Ovary (tissue), 7 donors: ENCODE measurements at regions not wholly inside any gene's neighbourhood (a gene's known extent, or its start where the extent isn't known, plus 50 kb on each side); places are given as distances from the start of the nearest gene placed in this dataset.

Experiments used
- DNase-seq, 5 donors: peaks; one replicate each; pipeline ENCODE4 v3.0.0-alpha.2; 2019 to 2020
- H3K27ac ChIP-seq, 2 donors: fragments of 200-600 bp; one replicate each; pipeline versions ENCODE4 v1.5.1 to v1.8.0; 2019 to 2022
- H3K27me3 ChIP-seq: fragments of 200-600 bp; one replicate; pipeline ENCODE4 v1.8.0; 2022
- H3K36me3 ChIP-seq: fragments of 200-600 bp; sonication (generic); one replicate; pipeline ENCODE4 v1.5.1; 2019
- H3K4me1 ChIP-seq: one replicate; pipeline ENCODE4 v1.8.1; 2013; ENCODE audit warnings: mild to moderate bottlenecking, moderate library complexity; ENCODE audit not compliant: insufficient read depth
- H3K4me3 ChIP-seq: fragments of 200-600 bp; sonication (generic); one replicate; pipeline ENCODE4 v1.5.1; 2017
- H3K9me3 ChIP-seq, 2 donors: fragments of 200-600 bp in 1 of 2; sonication (generic) in 1 of 2; one replicate each; pipeline versions ENCODE4 v1.5.1 to v1.8.1; 2013 to 2019; ENCODE audit warnings: mild to moderate bottlenecking in 1 of 2, moderate library complexity in 1 of 2
- CTCF ChIP-seq, 3 donors: fragments of 450-650 bp in 2 of 3; fragments of 200-600 bp in 1 of 3; IDR thresholded peaks; one replicate each; pipeline versions ENCODE4 v1.5.1 to v1.8.0; 2016 to 2022; ENCODE audit warnings: antibody characterized with exemption in 3 of 3, mild to moderate bottlenecking in 1 of 3
- EP300 ChIP-seq: sonication (generic); formaldehyde crosslinking; IDR thresholded peaks from one replicate; pipeline ENCODE4 v1.6.1; 2017; ENCODE audit warnings: antibody characterized with exemption
- POLR2A ChIP-seq: fragments of 450-650 bp; IDR thresholded peaks from one replicate; pipeline ENCODE4 v1.6.1; 2017; ENCODE audit warnings: antibody characterized with exemption, mild to moderate bottlenecking, moderate library complexity
- WGBS, 3 donors: extraction: QIAGEN DNeasy Blood & Tissue Kit in 1 of 3; methylation state at CpG; one replicate each; pipeline versions ENCODE4 v1.1.5 to v1.1.7; 2013 to 2017; 5-methylcytosine and 5-hydroxymethylcytosine counted together
- intact Hi-C, 4 donors: fragments of 100-400 bp; cut with DNase I; formaldehyde crosslinking; loops; one replicate each; pipeline versions ENCODE4 v1.11.0 to v1.15.1; 2022 to 2023
- donor health status: DM: no; HTN: no; CAD: no; lungs with moderate emphysema.
- donor health status: DM: no; HTN: no; CAD: no.
- donor health status: Bipolar disorder and iron deficiency.
- donor health status: DM: no; HTN: no; CAD: no.
- donor health status: DM: yes; HTN: yes; CAD: no.

GRCh38 chrX:137998619-137999018 lies 432.7 kb downstream of the ZIC3 start:
- DNase-seq, result no peak
- H3K4me3 ChIP-seq, result no peak overlapping the region
- H3K9me3 ChIP-seq, result no peaks in the 10 kb centered on the region
- 25 to 57% (median 41%) methylated on average over 1 of the region's 1 CpG for WGBS, 3 donors
- H3K27ac ChIP-seq, result no peak overlapping the region
- TF ChIP-seq POLR2A, result no peak
- TF ChIP-seq CTCF (IDR thresholded peaks at IDR 0.05), result no peak
- TF ChIP-seq EP300, result no peak
- H3K4me1 ChIP-seq, result no peaks in the 10 kb centered on the region
- intact Hi-C loops, result loop anchor here in 1 of 4 donors (5.0 kb wide), 1 partner anchor 121 kb away; no protein-coding TSS in a partner anchor
- no peaks in the 10 kb centered on the region for H3K27me3 ChIP-seq
- H3K36me3 ChIP-seq, result no peaks in the 10 kb centered on the region

GRCh38 chrX:137999071-137999470 lies 433.1 kb downstream of the ZIC3 start:
- H3K9me3 ChIP-seq, result no peaks in the 10 kb centered on the region
- no peak overlapping the region for H3K4me3 ChIP-seq
- no peaks in the 10 kb centered on the region for H3K36me3 ChIP-seq
- 39 to 58% (median 42%) methylated on average over 3 of the region's 3 CpGs for WGBS, 3 donors
- no peaks in the 10 kb centered on the region for H3K4me1 ChIP-seq
- no peak for DNase-seq
- intact Hi-C loops, result loop anchor here in 1 of 4 donors (5.0 kb wide), 1 partner anchor 122 kb away; no protein-coding TSS in a partner anchor
- no peaks in the 10 kb centered on the region for H3K27me3 ChIP-seq
- TF ChIP-seq CTCF (IDR thresholded peaks at IDR 0.05), result no peak
- H3K27ac ChIP-seq, result no peak overlapping the region

- 26 to 51% (median 37%) methylated on average over 3 of the region's 3 CpGs for WGBS, 3 donors
- H3K27me3 ChIP-seq, result no peaks in the 10 kb centered on the region
- no peak overlapping the region for H3K4me3 ChIP-seq
- no peaks in the 10 kb centered on the region for H3K4me1 ChIP-seq
- no peak for DNase-seq
- no peak overlapping the region for H3K27ac ChIP-seq
- no peaks in the 10 kb centered on the region for H3K9me3 ChIP-seq
- no peak for TF ChIP-seq EP300
- TF ChIP-seq CTCF (IDR thresholded peaks at IDR 0.05), result no peak
- TF ChIP-seq POLR2A, result no peak
- H3K36me3 ChIP-seq, result no peaks in the 10 kb centered on the region
- intact Hi-C loops, result loop anchor here in 1 of 4 donors (5.0 kb wide), 1 partner anchor 122 kb away; no protein-coding TSS in a partner anchor
Observed at GRCh38 chrX:137999552-137999951, 433.6 kb downstream of the ZIC3 start.

GRCh38 chrX:138001226-138001625 lies 435.3 kb downstream of the ZIC3 start:
- H3K4me3 ChIP-seq, result no peak overlapping the region
- no peak overlapping the region for H3K27ac ChIP-seq

GRCh38 chrX:138006180-138006579 lies 440.3 kb downstream of the ZIC3 start:
- intact Hi-C loops, result no loop called here
- H3K27ac ChIP-seq, result no peak overlapping the region
- no peak overlapping the region for H3K4me3 ChIP-seq
- no peak for DNase-seq
- no peaks in the 10 kb centered on the region for H3K4me1 ChIP-seq
- TF ChIP-seq CTCF (IDR thresholded peaks at IDR 0.05), result no peak
- TF ChIP-seq POLR2A, result no peak
- TF ChIP-seq EP300, result no peak
- WGBS, 3 donors, result 74 to 82% (median 80%) methylated on average over 4 of the region's 4 CpGs
- H3K36me3 ChIP-seq, result no peaks in the 10 kb centered on the region
- no peaks in the 10 kb centered on the region for H3K9me3 ChIP-seq
- no peaks in the 10 kb centered on the region for H3K27me3 ChIP-seq

More at GRCh38 chrX:138001226-138001625, 435.3 kb downstream of the ZIC3 start:
- DNase-seq, result no peak
- WGBS, 3 donors, result 64 to 71% (median 71%) methylated on average over 1 of the region's 1 CpG
- Histone ChIP-seq H3K4me1 (no peaks in the 10 kb centered on the region), H3K27me3 (no peaks in the 10 kb centered on the region), H3K36me3 (no peaks in the 10 kb centered on the region), H3K9me3 (no peaks in the 10 kb centered on the region)
- TF ChIP-seq EP300, result no peak
- intact Hi-C loops, result no loop called here
